DMS153 treated with DMSO at 0.1 percent for 48 hours (cell line): ENCODE measurements at regions not wholly inside any gene's neighbourhood (a gene's known extent, or its start where the extent isn't known, plus 50 kb on each side); places are given as distances from the start of the nearest gene placed in this dataset.

Experiments
- DNase-seq: peaks from one replicate; lab custom pipeline; 2025; ENCODE audit not compliant: unreplicated experiment; lab: John Stamatoyannopoulos, UW

DNA sequence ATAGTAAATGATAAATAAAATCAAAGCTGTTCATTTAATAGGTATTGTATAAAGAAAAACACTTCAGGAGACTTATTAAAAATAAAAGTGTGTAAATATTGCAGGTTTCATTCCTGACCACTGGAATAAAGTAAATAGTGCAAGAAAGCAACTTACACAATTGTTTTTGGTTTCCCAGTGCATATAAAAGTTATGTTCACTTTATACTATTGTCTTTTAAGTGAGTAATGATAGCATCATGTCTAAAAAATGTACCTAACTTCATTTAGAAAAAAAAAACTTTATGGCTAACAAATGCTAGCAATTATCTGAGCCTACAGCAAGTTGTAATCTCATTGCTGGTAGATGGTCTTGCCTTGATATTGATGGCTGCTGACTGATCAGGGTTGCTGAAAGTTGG, 726.6 kb upstream of the POU3F2 start:
- no peak for DNase-seq

DNA sequence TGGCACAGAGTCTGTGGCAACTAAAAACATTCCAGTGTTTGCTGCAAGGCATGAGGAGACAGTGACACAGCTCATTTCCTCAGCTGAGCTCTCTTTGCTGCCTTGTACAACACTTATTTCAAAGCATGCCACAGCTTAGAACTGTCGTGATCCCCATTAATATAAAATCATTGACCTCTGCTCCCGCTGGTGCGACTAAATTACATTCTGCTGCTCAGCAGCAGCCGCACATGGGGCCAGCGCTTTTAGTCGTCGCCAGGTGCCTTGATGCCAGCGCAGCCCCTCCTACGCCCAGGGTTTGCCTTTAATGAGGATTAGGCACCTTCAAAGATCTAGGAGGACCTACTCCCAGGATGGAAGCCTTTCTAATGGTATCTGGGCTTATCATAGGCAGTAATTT, 717.9 kb upstream of the POU3F2 start:
- DNase-seq, result no peak

DNA sequence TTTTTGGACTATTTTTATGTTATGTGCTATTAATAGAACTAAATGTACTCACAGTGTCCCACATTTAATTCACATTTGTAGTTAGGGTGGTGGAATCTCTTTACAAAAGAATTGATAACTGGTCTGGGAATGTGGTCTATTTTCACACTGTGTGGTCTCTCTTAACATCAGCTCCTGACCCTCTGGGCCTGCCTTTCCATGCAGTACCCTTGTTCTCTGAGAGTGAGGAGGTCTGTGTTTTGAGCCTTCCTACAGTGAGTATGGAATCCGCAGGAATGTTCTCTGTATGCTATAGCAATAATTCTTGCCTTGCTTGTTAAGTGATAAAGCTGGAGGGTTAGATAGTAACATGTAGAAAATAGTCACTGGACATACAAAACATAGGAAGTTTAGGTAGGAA, 717.3 kb upstream of the POU3F2 start:
- no peak for DNase-seq

DNA sequence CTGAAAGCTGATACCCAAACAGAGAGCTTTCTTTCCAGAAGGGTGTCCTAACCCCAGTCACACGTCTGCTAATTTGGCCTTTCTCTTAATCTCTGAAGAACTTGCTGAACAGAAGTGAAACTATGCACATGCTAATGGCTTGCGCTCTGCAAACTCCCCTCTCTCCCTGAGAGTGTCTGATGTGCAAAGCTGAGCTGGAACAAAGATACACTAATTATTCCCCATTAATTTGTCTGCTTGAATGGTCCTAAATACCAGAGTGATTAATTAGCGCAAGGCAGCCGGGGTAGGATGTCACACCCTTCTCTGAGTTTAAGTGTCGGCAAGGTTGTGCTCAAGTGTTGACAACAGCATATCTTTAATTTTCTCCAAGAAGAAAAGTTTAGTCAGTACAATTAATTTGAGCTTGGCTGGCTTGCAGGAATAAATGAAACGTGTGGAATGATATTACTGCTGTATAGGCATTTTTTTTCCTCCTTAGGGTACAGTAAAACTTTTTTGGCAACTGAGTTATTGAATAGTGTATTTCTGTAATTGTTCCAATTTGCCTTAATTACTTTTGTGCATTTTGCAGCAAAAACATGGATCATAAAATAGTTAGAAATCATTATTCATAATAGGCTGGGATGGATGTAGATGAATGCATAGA, 715.9 kb upstream of the POU3F2 start:
- no peak for DNase-seq

DNA sequence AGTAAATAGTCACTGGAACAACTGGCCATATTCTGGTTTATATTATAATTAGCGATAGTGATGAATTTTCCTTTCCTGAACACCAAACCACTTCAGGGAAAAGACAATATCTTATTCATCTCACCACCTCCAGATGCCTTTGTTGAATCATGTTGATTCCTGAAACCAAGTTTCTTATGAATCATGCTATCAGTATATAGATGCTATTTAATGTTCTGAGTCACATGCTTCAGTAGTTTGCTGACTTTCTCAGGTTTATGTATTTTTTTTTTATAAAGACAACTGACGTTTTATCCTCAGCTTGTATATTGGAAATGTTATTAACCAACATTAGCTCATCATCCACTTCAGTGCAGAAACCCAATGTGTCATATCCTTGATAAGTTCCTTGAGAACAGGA, 710.2 kb upstream of the POU3F2 start:
- DNase-seq, result no peak

DNA sequence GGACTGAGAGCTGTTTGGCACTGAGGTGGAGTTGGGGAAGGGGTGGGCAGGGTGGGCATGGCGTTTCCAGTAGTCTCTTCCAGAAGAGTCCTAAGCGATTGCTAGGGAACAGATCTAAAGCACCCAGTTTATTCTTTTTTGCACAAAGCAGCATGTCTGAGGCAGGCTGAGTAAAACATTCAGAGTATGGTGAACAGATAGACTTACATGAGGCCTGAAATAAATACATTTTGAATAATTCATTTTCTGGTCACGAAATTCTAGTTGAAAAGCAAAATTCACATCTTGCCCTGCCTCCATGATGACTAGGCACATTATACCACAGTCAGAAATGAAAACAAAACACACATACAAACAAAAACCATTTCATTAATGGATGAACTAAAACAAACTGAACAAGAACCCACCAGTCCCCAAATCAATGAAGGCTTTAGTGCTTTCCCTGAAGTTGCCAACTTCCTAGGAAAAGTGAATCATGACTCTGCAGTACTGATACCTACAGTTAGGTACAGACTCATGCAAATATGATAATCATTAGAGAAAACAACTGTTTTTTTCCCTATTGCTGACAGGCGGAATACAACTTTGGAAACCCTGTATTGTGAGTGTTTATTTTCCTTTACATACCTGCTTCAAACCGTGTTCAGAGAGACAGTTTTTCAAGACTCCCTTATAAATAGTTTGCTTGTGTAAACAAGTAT, 702.9 kb upstream of the POU3F2 start:
- no peak for DNase-seq

DNA sequence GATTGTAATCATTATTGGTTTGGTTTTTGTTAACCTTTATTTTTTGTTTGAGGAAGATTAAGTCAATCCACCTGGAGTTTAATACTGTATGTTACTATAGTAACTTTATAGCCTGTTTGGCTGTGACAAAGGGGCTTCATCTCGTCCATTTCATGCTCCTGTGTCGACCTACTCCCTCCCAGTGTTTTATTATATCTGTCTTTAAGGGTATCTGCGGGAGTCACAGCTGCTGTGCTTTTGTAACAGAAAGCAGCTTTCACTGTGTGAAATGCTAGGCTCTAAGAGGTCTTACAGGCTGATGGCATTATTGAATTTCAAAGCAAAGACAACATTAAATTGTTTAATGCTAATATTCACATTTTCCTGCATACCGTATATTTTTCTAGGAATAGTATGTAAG, 698.0 kb upstream of the POU3F2 start:
- no peak for DNase-seq

DNA sequence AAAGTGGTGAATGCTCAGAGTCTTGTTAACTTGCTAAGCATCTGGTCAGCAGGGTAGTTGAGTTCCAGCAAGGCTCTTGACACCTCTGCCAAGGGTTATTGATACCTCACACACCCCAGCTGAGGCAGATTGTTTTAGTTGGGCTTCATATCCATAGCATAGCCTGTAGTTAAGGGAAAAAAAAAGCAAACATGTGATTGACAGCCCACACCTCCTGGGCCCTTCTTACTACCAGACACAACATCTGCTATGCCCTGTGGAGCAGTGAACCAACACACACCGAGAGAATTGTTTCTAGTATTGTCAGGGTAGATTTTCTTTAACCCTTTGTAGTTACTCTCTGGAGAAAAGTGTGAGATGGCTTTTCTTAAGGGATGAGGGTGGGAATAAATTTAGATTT, 697.0 kb upstream of the POU3F2 start:
- DNase-seq, result no peak

DNA sequence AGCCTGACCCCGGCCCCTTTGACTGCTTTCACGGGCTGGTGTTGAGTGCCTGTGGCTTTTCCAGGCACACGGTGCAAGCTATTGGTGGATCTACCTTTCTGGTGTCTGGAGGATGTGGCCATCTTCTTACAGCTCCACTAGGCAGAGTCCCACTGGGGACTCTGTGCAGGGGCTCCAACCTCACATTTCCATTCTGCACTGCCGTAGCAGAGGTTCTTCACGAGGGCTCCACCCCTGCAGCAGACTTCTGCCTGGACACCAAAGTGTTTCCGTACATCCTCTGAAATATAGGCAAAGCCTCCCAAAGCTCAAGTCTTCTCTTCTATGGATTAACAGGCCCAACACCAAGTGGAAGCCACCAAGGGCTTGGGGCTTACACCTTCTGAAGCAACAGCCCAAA, 691.5 kb upstream of the POU3F2 start:
- DNase-seq, result no peak

DNA sequence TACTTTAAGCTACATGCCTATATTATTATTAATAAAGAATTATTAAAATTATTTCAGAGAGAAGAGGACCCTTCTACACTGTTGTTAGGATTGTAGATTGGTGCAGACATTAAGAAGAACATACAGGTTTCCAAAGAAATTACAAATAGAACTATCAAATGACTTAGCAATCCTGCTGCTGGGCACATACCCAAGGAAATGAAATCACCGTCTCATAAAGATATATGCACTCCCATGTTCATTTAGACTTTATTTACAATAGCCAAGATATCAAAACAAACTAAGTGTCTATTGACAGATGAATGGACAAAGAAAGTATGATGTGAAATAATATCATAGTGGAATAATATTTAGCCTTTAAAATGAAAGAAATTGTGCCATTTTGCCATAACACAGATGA, 687.7 kb upstream of the POU3F2 start:
- DNase-seq, result no peak

DNA sequence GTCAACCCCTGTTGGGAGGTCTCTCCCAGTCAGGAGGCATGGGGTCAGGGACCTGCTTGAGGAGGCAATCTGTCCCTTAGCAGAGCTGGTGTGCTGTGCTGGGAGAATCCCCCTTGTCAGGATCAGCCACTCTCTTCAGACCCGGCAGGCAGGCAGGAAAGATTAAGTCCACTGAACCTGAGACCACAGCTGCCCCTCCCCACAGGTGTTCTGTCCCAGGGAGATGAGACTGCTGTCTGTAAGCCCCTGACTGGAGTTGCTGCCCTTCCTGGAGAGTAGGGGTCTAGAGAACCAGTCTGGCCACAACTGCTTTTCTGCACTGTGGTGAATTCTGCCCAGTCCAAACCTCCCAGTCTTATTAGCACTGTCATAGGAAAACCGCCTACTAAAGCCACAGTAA, 677.8 kb upstream of the POU3F2 start:
- no peak for DNase-seq

DNA sequence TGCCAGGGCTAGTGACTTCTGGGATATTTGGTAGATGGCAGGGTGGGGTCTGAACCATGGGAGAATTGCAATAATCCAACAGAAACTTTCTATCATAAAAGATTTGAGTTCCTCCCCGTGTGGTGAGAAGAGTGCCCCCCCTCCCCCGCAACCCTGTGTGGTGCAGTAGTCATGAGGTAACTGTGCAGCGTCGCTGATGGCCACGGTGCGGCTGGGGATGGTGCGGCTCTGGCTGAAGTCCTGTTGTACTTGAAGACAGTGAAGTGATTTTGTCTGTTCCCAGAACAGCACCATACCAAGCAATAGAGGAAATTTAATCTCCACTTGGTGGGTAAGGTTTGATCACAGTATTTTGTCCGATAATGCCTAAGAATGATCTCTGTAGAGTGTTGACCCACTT, 654.8 kb upstream of the POU3F2 start:
- no peak for DNase-seq

DNA sequence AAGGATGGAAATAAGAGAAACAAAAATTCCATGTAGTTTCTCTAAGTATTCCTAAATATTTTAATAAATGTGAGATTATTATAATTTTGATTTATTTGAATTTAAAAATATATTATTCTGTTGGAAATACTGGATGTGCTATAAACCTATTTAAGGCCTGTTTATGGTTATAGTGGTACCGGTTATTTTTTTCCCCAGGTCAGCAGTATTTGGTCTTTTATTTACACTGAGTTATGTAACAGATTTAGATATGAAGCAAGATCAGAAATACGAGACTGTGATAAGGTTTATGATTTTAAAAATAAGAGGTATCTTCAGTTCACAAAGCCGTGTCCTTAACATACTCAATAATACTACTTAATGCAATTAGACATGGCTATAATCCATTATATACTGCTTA, 634.3 kb upstream of the POU3F2 start:
- DNase-seq, result no peak

DNA sequence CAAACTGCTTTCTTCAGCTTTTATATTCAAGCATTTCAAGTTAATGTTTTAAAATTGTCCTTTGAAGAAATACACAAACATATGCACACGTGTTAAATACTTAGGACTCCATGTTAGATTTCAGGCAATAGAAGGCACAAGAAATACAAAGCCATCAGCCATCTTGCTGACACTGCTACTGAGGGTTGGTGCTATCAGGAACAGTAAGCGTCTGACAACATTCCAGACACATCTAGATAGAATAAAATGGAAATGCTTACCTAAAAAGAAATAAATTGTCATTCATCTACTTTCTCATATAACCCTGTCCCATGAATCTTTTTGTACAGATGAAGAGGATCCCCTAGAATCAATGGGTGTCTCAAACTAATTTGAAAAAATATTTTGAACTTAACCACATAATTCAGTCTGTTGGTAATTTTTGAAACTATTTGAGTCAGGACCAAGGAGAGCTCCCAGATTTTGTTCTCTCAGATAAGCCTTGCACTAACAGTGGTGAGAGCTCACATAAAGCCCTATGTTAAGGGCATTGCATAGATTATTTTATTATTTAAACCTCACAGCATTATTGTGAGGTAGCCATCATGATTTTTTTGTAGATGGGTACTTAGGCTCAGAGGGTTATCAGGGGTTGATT, 631.1 kb upstream of the POU3F2 start:
- DNase-seq, result no peak

DNA sequence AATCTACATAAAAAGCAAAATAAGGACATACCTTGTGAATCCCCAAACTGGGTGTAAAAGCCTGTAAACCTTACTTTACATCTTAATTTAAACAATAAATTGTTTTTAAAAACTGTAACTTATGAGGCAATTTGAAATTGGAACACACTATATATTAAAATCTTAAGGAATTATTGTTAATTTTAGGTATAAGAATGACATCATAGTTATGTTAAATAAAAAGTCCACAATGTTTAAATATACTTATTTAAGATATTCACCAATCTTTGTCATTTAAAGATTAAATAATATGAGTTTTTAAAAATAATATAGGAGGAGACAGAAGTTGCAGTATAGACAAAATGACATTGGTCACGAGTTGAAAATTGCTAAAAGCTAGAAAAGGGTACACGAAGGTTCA, 621.9 kb upstream of the POU3F2 start:
- no peak for DNase-seq

DNA sequence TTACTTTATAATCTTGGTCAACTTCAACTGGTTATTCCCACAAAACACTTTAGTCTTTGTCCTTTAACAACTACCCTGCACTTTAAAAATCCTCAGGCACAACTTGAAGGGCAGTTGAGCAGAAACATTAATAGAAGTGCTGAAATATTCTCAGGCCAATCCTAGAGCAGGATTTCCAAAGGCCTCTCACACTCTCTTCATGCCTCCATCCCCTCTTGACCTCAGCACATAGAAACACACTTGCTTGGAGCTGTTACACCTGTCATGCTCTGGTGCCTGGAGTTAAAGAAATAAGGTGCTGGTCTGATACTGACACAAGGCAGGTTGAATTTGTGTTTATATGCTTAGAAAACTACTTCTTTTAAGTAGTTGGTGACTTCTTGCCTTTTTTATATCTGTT, 618.8 kb upstream of the POU3F2 start:
- DNase-seq, result no peak

DNA sequence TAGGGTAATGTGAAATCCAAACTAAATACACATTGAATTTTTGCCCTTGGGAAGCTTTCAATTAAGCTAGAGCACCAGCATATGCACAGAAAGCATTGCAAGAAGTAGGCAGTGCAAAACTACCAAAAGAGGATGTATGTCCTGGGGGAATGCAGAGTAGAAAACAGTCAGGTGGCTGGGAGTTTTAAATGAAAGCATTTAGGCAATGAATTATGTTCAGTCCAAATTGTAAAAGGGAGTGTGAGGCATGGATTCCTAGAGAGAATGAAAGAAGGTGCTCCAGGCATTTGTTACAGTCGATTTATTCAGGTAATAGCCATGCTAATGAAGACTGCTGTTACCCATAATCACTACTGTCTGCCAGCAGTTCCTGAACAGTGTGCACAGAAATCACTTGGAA, 604.1 kb upstream of the POU3F2 start:
- no peak for DNase-seq

DNA sequence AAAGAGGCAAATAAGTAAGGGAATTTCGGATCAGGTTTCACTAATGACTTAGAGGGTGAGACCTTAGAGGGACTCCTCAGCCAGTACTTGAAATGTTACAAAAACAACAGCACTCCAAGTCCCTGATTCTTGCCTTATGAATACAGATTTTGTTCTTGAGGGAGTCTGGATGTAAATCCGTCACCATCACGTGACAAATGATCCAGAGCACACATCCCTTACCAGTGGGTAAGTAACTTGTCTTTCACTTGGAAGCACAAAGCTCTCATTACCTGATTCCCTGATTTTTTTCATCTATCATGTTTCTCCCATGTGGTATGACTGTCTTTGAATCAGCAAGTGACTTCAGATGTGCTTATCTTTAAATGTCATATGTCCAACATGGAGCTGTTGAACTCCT, 595.3 kb upstream of the POU3F2 start:
- no peak for DNase-seq

DNA sequence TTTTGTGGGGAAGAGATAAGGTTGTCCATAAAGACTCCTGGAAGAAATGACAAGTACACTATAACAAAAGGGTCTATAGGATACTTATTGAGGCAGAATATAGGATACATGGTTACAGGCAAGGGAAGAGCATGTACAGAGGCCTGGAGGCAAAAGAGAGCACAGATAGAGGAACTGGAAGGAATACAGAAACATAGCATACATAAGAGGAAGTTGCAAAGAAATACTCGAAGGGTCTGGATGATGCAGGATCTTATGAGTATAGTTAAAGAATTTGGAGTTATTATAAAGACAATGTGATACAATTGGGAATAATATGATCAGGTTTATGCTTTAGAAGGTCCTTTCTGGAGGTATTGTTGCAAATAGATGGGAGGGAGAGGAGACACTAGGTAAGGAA, 592.7 kb upstream of the POU3F2 start:
- no peak for DNase-seq

DNA sequence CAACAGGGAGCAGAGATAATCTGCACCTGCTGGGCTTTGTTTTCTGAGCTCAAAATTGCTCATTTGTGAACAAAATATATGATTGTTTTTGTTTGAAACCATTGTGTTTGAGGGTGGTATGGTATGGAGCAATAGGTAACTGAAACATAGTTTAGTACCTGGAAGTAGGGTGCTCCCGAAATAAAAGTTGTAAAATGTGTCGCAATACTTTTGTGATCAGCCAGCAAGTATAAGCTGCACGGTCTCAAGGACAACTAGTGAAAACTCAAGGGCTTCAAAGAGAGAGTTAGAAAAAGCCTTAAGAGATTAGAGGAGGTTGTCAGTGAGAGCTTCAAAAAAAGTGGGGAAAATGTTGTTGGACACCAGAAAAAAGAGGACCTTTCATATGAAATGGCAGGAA, 579.8 kb upstream of the POU3F2 start:
- DNase-seq, result no peak

DNA sequence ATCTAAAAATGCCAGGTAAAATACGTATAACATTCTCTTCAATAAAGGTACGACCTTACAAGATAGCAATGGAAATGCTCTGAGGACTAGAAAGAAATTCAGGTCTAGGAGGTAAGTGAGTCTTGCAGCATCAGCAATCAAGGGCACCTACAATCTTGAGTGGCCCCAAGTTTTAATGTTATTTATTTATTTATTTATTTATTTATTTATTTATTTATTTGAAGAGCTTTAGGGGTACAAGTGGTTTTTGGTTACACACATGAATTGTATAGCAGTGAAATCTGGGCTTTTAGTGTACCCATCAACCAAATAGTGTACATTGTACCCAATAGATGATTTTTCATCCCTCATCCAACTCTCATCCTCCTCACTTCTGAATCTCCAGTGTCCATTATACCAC, 574.0 kb upstream of the POU3F2 start:
- no peak for DNase-seq

DNA sequence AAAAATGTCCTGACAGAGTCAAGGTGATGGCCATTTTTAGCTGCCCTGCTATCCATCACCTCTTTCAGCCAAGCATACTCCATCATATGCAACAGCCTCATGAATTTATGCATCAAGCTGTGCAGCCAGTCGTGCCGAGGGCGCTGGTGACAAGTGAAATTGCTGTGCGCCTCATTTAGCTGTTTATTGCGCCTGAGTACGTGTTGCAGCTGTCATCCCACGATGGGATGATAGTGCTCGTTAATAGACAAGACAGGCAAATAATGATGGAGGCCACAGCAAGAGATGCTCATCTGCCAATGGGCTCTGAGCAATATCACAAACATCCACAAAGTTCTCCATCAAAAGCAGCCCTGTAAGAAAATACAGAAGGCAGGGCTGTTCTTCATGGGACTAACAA, 562.3 kb upstream of the POU3F2 start:
- DNase-seq, result no peak

DNA sequence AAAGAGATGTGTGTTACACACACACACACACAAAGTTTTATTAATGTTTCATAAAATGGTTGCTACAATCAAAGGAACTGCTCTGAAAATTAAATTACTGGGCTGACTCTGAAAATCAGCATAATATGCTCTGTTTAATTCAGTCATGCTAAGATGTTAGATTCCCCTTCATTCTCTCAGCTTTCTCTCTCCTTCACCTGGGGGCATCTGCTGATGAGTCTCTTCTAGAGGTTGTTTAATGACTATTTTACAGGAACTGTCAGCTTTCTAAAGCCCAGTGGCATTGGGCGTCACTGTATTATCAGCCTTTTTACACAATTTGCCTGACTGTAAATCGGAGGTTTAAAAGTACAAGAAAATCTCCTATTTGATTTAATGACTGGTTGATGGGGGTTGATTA, 559.7 kb upstream of the POU3F2 start:
- DNase-seq, result no peak
